ENCODE measurements at regions not wholly inside any gene's neighbourhood (a gene's known extent, or its start where the extent isn't known, plus 50 kb on each side); places are given as distances from the start of the nearest gene placed in this dataset.
"Not testable (repeated sequence)": the region's sequence is repeated elsewhere in the genome, so short reads cannot be mapped to it uniquely, and the experiment has no call there.

DNA sequence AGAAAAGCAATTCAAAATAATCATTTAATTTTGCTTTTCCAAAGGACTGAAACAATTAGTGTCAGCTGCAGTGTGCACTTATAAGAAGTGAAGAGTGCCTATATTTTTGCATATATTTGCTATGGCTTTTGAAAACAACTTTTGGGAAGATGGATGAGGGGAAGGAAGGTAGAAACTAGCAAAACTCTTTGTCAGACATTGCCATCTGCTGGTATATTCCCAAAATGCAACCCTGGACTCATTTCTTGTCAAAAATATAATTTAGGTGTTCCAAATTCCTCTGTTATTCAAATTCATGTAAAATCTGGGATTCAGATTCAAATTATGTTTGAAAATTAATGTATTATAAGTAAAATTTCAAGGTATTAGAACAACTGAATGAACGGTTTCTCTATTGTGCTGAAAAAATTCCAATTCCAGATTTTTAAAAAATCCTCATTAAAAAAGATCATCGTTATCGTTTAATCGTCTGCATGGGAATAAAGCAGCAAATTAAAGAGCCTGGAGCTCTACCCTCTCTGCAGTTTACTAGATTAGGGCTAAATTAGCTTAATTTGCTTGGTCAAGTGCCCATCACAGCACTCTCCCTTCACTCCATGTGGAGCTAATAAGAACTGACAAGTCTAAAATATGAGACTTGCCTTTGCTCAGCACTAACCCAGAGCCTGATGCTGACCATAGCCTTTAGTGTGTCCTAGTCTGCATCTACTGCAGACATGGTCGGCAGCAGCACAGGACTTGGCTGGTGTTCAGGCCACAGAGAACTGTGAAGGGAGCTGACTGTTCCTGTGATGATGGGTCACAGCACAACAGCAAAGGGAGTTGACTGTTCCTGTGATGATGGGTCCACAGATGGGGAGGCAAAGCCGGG lies 67.9 kb upstream of the MITF start:
- DNase-seq: peak; percentile 27 to 47
- Histone ChIP-seq H3K27ac (ENCODE audit: low read depth in 1 of 3, low read length in 2 of 3) (no peak overlapping the region), H3K4me1 (ENCODE audit: control insufficient read depth in 3 of 3, insufficient read depth in 2 of 3, low read depth in 1 of 3, low read length in 2 of 3) (no peaks in the 10 kb centered on the region), H3K36me3 (ENCODE audit: control insufficient read depth in 3 of 3, insufficient read depth in 2 of 3, low read depth in 1 of 3, low read length in 3 of 3) (no peaks in the 10 kb centered on the region), H3K4me3 (ENCODE audit: low read depth in 1 of 3, low read length in 3 of 3) (no peak overlapping the region), H3K9me3 (ENCODE audit: control insufficient read depth in 2 of 2, insufficient read depth in 1 of 2, low read depth in 1 of 2, low read length in 1 of 2) (peaks cover 0 to 2% of the 10 kb centered on the region in 2 donors), H3K27me3 (ENCODE audit: control insufficient read depth in 3 of 3, insufficient read depth in 3 of 3, low read length in 3 of 3) (no peaks in the 10 kb centered on the region)
- no peak for FAIRE-seq
- WGBS, 3 donors: 62 to 67% (median 63%) methylated on average over 6 of the region's 6 CpGs

DNA sequence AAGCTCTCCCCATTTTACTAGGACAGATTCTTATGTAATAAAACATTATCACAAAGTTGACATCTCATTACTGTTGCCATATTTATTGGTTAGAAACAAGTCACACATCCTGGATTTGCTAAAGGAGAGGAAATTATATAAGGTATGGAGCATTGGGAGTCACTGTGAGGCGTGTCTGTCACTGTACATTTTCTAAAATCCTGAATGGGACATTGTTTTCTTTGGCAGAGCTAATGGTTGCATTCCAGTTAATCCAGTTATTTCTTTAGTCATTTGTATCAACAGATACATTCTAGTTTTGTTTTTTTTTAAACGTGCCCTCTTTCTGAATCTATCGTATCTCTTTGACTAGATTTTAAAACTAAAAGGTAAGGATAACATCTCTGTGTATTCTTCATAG lies 70.2 kb upstream of the MITF start:
- Histone ChIP-seq H3K27ac (ENCODE audit: low read depth in 1 of 3, low read length in 2 of 3) (no peak overlapping the region), H3K4me3 (ENCODE audit: low read depth in 1 of 3, low read length in 3 of 3) (no peak overlapping the region), H3K4me1 (ENCODE audit: control insufficient read depth in 3 of 3, insufficient read depth in 2 of 3, low read depth in 1 of 3, low read length in 2 of 3) (no peaks in the 10 kb centered on the region), H3K9me3 (ENCODE audit: control insufficient read depth in 2 of 2, insufficient read depth in 1 of 2, low read depth in 1 of 2, low read length in 1 of 2) (peaks cover 0 to 2% of the 10 kb centered on the region in 2 donors), H3K36me3 (ENCODE audit: control insufficient read depth in 3 of 3, insufficient read depth in 2 of 3, low read depth in 1 of 3, low read length in 3 of 3) (no peaks in the 10 kb centered on the region), H3K27me3 (ENCODE audit: control insufficient read depth in 3 of 3, insufficient read depth in 3 of 3, low read length in 3 of 3) (no peaks in the 10 kb centered on the region)
- DNase-seq: no peak
- no peak for FAIRE-seq
- WGBS, 3 donors: 61 to 75% (median 66%) methylated on average over 3 of the region's 3 CpGs

DNA sequence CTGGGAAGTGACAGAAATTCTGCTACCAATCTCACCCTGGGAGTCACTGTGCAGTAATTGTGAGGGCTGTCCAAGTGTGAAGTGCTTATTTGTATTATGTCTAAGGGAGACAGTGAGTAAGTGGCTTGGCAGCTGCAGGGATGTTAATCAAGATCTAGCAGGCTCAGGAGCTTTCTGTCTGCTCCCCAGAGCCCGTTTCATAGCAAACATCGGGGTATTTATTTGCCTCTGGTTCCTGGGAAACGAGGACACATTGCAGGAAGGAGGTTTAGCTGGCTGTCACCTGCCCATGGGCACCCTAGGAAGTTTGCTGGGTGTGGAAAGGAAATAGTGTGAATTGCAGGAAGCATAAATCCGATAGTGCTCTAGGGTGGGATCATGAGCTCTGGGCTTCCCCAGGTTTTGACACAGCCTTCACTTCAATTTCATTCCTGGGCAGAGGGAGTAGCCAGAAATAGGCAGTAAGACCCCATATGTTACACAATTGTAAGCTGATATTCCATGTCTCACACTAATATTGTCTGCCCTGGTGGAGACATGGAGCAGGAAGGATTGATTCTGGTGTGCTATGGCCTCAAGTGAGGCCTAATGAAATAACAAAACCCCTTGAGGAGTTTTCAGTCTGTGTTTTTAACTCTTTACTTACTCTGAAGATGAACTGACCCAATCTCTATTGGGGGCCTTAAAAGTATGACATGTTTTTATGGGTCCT lies 74.1 kb upstream of the MITF start:
- Histone ChIP-seq H3K27ac (ENCODE audit: low read depth in 1 of 3, low read length in 2 of 3) (no peak overlapping the region), H3K9me3 (ENCODE audit: control insufficient read depth in 2 of 2, insufficient read depth in 1 of 2, low read depth in 1 of 2, low read length in 1 of 2) (peaks cover 0 to 2% of the 10 kb centered on the region in 2 donors), H3K27me3 (ENCODE audit: control insufficient read depth in 3 of 3, insufficient read depth in 3 of 3, low read length in 3 of 3) (no peaks in the 10 kb centered on the region), H3K36me3 (ENCODE audit: control insufficient read depth in 3 of 3, insufficient read depth in 2 of 3, low read depth in 1 of 3, low read length in 3 of 3) (no peaks in the 10 kb centered on the region), H3K4me3 (ENCODE audit: low read depth in 1 of 3, low read length in 3 of 3) (no peak overlapping the region), H3K4me1 (ENCODE audit: control insufficient read depth in 3 of 3, insufficient read depth in 2 of 3, low read depth in 1 of 3, low read length in 2 of 3) (no peaks in the 10 kb centered on the region)
- DNase-seq (peak; percentile 14 to 59), FAIRE-seq (no peak)
- WGBS, 3 donors: 4 to 22% (median 16%) methylated on average over 4 of the region's 4 CpGs

GRCh38 chr3:69660631-69661030 lies 78.6 kb upstream of the MITF start:
- no peaks in the 10 kb centered on the region for H3K36me3 ChIP-seq (ENCODE audit: control insufficient read depth in 3 of 3, insufficient read depth in 2 of 3, low read depth in 1 of 3, low read length in 3 of 3)
- DNase-seq (no peak), FAIRE-seq (no peak)
- H3K27ac ChIP-seq (ENCODE audit: low read depth in 1 of 3, low read length in 2 of 3): no peak overlapping the region
- no peaks in the 10 kb centered on the region for H3K9me3 ChIP-seq (ENCODE audit: control insufficient read depth in 2 of 2, insufficient read depth in 1 of 2, low read depth in 1 of 2, low read length in 1 of 2)
- 92 to 99% (median 98%) methylated on average over 34 to 36 of the region's 36 CpGs for WGBS, 3 donors
- H3K4me3 ChIP-seq (ENCODE audit: low read depth in 1 of 3, low read length in 3 of 3): no peak overlapping the region
- H3K27me3 ChIP-seq (ENCODE audit: control insufficient read depth in 3 of 3, insufficient read depth in 3 of 3, low read length in 3 of 3): no peaks in the 10 kb centered on the region
- H3K4me1 ChIP-seq (ENCODE audit: control insufficient read depth in 3 of 3, insufficient read depth in 2 of 3, low read depth in 1 of 3, low read length in 2 of 3): no peaks in the 10 kb centered on the region

GRCh38 chr3:69659180-69659910 lies 79.9 kb upstream of the MITF start:
- no peak for DNase-seq
- FAIRE-seq: no peak
- H3K4me1 ChIP-seq (ENCODE audit: control insufficient read depth in 3 of 3, insufficient read depth in 2 of 3, low read depth in 1 of 3, low read length in 2 of 3): no peaks in the 10 kb centered on the region
- no peaks in the 10 kb centered on the region for H3K9me3 ChIP-seq (ENCODE audit: control insufficient read depth in 2 of 2, insufficient read depth in 1 of 2, low read depth in 1 of 2, low read length in 1 of 2)
- H3K27me3 ChIP-seq (ENCODE audit: control insufficient read depth in 3 of 3, insufficient read depth in 3 of 3, low read length in 3 of 3): no peaks in the 10 kb centered on the region
- no peak overlapping the region for H3K4me3 ChIP-seq (ENCODE audit: low read depth in 1 of 3, low read length in 3 of 3)
- H3K36me3 ChIP-seq (ENCODE audit: control insufficient read depth in 3 of 3, insufficient read depth in 2 of 3, low read depth in 1 of 3, low read length in 3 of 3): no peaks in the 10 kb centered on the region
- 53 to 61% (median 58%) methylated on average over 9 of the region's 9 CpGs for whole genome bisulfite sequencing, 3 donors
- no peak overlapping the region for H3K27ac ChIP-seq (ENCODE audit: low read depth in 1 of 3, low read length in 2 of 3)

DNA sequence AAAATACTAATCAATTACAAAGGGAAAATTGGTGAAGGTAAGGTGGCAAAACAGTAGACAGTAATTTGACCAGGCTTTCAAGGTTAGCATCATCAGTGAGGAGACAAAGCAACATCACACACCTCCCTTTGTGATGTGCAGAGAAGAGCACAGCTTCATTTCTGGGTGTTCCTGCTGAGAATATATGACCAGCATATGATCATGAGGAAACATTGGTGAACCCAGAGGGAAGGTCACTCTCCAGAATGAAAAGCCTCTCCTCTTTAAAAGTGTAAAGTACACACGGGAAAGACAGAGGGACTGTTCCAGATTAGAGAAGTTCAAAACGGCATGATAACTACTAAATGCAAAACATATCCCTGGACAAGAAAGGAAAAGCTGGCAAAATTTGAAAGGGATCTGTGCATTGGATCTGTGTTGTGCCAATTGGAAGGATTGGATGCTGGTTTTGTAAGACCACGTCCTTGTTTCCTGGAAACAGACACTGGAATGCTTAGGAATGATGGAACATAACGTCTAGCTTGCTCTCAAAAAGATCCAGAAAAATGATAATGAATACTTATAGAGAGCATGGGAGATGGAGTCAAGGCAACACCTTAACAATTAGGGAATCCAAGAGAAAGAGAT lies 80.6 kb upstream of the MITF start:
- no peak overlapping the region for H3K4me3 ChIP-seq (ENCODE audit: low read depth in 1 of 3, low read length in 3 of 3)
- no peaks in the 10 kb centered on the region for H3K27me3 ChIP-seq (ENCODE audit: control insufficient read depth in 3 of 3, insufficient read depth in 3 of 3, low read length in 3 of 3)
- FAIRE-seq (no peak), DNase-seq (peak in 1 of 2 donors; percentile 17)
- H3K9me3 ChIP-seq (ENCODE audit: control insufficient read depth in 2 of 2, insufficient read depth in 1 of 2, low read depth in 1 of 2, low read length in 1 of 2): no peaks in the 10 kb centered on the region
- no peak overlapping the region for H3K27ac ChIP-seq (ENCODE audit: low read depth in 1 of 3, low read length in 2 of 3)
- no peaks in the 10 kb centered on the region for H3K4me1 ChIP-seq (ENCODE audit: control insufficient read depth in 3 of 3, insufficient read depth in 2 of 3, low read depth in 1 of 3, low read length in 2 of 3)
- H3K36me3 ChIP-seq (ENCODE audit: control insufficient read depth in 3 of 3, insufficient read depth in 2 of 3, low read depth in 1 of 3, low read length in 3 of 3): no peaks in the 10 kb centered on the region
- WGBS, 3 donors: 28 to 43% (median 32%) methylated on average over 4 of the region's 4 CpGs

GRCh38 chr3:69657030-69657429 lies 82.2 kb upstream of the MITF start:
- H3K27ac ChIP-seq (ENCODE audit: low read depth in 1 of 3, low read length in 2 of 3); H3K27me3 ChIP-seq (ENCODE audit: control insufficient read depth in 3 of 3, insufficient read depth in 3 of 3, low read length in 3 of 3); H3K9me3 ChIP-seq (ENCODE audit: control insufficient read depth in 2 of 2, insufficient read depth in 1 of 2, low read depth in 1 of 2, low read length in 1 of 2); H3K36me3 ChIP-seq (ENCODE audit: control insufficient read depth in 3 of 3, insufficient read depth in 2 of 3, low read depth in 1 of 3, low read length in 3 of 3); H3K4me3 ChIP-seq (ENCODE audit: low read depth in 1 of 3, low read length in 3 of 3); FAIRE-seq; H3K4me1 ChIP-seq (ENCODE audit: control insufficient read depth in 3 of 3, insufficient read depth in 2 of 3, low read depth in 1 of 3, low read length in 2 of 3): not testable (repeated sequence)
- WGBS, 3 donors: 49 to 69% (median 49%) methylated on average over 3 of the region's 3 CpGs
- DNase-seq: peak in 1 of 2 donors; percentile 77

DNA sequence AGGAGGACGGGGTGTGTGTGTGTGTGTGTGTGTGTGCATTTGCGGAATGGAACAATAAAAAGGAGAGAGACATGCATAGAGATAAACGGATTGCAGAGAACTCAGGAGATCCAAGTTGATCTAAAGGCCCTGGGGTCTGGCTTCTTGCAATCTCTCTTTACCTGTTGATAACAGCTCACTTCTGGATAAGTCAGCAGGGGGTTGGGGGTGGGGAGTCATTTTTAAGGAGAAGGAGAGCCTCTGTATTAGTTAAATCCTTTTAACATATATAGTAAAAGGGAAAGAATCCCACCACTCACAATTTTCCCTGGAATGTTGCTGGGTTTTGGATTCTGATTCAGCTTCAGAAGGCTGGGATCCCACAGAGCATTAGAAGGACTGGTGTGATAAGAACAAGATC lies 87.5 kb upstream of the MITF start:
- FAIRE-seq (no peak), DNase-seq (no peak)
- no peak overlapping the region for H3K4me3 ChIP-seq (ENCODE audit: low read depth in 1 of 3, low read length in 3 of 3)
- H3K27ac ChIP-seq (ENCODE audit: low read depth in 1 of 3, low read length in 2 of 3): no peak overlapping the region
- no peaks in the 10 kb centered on the region for H3K4me1 ChIP-seq (ENCODE audit: control insufficient read depth in 3 of 3, insufficient read depth in 2 of 3, low read depth in 1 of 3, low read length in 2 of 3)
- no peaks in the 10 kb centered on the region for H3K36me3 ChIP-seq (ENCODE audit: control insufficient read depth in 3 of 3, insufficient read depth in 2 of 3, low read depth in 1 of 3, low read length in 3 of 3)
- H3K9me3 ChIP-seq (ENCODE audit: control insufficient read depth in 2 of 2, insufficient read depth in 1 of 2, low read depth in 1 of 2, low read length in 1 of 2): no peaks in the 10 kb centered on the region
- no peaks in the 10 kb centered on the region for H3K27me3 ChIP-seq (ENCODE audit: control insufficient read depth in 3 of 3, insufficient read depth in 3 of 3, low read length in 3 of 3)
- WGBS, 3 donors: 78 to 81% (median 80%) methylated on average over 3 of the region's 3 CpGs

Measured in small intestine (tissue), 7 donors.